Stimulated activated CD4-positive, alpha-beta T cell treated with anti-CD3 and anti-CD28 coated beads, Interleukin-4, amount 100 ng/mL, for 1 hour (primary cell): ENCODE measurements at regions not wholly inside any gene's neighbourhood (a gene's known extent, or its start where the extent isn't known, plus 50 kb on each side); places are given as distances from the start of the nearest gene placed in this dataset.
"Not testable (repeated sequence)": the region's sequence is repeated elsewhere in the genome, so short reads cannot be mapped to it uniquely, and the experiment has no call there.

ENCODE experiments used
- DNase-seq: peaks from one replicate; pipeline ENCODE4 v3.0.0-alpha.2; 2020

DNA sequence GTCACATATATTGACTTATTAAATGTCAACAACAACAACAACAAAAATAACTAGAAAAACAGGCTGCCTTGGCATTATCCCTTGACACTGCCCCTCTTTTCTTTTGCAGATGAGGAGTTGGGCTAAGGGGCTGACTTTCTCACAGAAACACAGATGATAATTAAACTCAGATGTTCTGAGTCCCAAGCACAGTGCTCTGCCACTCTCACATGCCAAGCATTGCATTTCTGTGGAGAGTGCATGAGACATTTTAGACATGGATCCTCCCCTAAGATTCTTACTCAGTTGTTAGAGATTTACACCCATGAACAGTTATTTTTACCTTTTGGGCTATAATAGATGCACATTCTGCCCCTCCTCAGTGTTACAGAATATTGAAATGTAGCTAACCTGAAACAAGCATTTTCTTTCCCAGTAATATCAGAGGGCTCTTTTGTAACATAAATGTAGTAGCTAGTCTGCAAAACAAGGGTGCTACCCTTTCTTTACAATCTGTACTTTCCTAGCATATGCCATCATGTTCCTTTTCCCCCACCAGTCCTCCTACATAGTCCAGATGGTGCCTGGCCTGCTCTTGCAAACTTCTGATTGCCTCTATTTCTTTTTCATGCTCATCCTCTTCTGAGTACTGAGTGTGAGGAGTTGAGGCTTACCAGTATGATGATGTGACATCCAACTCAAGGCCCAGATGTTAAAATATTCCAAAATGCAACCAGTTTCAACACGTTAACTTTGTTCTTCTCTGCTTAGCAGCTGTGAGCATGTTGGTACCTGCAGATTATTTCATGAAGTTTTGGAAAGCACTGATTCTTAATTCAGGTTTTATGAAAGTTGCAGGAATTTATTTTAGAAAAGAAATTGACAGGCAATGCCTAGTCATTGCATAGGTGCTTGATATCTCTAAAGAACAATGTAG lies 125.0 kb upstream of the ATP2B1 start:
- DNase-seq, result no peak

DNA sequence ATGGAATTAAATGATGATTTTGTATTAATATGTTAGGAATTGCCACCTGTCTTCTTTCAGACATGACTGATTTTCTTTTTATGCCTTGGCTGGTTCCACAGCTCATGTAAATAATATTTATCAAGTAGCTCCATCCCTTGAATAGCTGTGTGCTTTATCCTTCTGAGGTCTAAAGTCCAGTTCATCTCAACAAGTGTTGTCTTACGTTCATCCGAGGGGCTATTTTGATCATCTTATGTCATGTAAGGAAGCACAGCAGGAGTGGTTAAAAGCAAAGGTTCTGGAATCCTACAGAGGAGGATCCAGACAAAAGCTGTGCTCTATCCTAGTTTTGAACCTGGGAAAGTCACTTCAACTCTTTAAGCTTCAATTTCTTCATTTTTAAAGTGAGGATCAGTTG lies 123.7 kb upstream of the ATP2B1 start:
- no peak for DNase-seq

GRCh38 chr12:89831310-89832095 lies 122.9 kb upstream of the ATP2B1 start:
- DNase-seq, result no peak

DNA sequence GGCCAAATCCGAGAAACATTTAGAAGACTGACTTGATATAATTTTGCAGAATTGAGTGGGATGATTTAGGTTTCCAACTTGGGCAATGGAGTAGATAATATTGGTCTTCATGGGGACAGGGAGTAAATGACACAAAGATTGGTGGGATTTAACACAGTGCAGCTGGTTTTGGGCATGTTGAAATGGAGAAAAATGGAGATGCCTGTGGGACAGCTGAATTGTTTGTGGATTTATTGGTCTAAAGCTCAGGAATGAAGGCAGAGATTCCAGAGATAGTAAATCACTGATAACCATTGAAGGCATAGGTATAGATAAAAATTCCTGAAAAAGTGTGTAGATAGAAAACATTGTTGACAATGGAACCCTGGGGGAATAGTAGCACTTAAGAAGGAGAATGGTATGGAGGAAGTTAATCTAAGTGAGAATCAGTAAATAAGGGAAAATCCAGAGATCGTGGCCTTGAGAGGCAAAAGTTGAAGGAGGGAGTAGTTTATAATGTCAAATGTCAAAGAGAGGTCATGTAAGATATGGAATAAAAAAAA lies 120.9 kb upstream of the ATP2B1 start:
- DNase-seq, result no peak

GRCh38 chr12:89828575-89828974 lies 119.9 kb upstream of the ATP2B1 start:
- no peak for DNase-seq

- no peak for DNase-seq
Observed at GRCh38 chr12:89827592-89827991, 119.0 kb upstream of the ATP2B1 start.

- no peak for DNase-seq
Observed at GRCh38 chr12:89826468-89826867, 117.8 kb upstream of the ATP2B1 start.

DNA sequence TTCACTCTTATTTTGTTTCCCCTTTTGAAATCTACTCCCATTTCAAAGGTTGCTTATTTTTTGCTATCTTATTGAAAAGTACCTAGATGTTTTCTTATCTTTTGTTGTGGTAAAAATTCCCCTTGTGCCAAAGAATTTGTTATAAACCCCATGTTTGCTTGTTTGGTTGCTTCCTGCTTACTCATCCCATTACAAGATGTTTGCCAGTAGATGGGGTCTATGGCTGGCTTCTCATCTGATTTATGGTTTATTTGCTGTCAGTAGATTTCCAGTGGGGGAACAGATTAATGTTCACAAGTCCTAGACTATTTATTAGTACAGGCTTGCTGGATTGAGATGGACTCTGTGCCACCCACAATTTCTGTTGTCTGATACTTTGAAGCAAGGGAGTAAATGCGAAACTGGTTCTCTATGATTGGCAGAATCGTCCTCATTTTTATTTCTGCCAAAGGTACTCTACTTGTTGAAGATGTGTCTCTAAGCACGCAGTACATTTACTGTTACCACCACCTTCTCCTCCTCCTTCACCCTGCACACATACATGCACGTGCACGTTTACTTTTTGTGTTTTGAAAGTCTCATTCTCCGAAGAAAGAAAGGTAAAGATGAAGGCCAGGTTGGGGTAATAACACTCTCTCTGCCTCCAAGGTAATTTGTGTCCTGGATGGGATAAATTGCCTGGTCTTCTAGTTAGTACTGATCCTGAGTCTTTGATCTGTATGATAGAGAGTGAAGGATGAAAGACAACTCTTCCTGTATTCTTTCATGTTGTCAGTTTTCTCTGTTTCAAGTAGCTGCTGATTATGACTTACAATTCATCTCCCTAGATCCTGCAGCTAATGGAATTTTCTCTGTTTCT lies 117.2 kb upstream of the ATP2B1 start:
- no peak for DNase-seq

DNA sequence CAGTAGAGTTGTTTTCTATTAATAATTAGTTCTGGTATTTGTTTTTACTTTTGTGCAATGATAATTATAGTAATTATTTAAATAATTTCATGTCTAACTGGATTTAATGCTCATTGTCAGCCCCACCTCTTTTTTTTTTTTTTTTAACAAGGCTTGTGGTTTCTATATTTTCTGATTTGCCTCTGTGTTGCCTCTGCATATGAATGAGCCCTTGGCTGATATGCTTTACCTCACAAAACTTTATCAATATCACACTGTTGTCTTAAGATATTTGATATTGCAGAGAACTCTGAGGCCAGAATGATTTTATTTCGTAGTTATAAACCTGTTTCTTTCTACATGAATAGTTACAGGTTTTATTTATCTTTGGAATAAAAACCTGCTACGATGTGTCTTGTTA lies 116.2 kb upstream of the ATP2B1 start:
- DNase-seq, result no peak

- DNase-seq, result not testable (repeated sequence)
Observed at GRCh38 chr12:89822992-89823391, 114.4 kb upstream of the ATP2B1 start.

DNA sequence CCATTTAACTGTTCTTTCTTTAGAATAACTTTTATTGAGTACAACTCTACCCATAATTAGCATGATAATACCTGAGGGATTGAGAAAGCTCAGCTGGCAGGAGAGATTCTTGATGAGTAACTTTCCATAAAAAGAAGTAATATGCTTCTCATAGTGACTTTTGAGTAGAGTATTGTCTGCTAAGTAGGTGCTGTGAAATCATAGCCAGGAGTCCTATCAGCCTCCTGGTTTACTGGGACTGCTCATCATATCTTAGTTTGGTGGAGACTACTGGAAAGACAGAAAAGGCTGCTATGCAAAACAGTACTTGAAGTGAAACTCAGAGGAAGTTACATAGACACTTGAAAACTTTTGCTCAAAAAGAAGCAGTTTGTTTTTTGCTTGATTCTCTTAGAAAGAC lies 113.3 kb upstream of the ATP2B1 start:
- DNase-seq, result no peak

GRCh38 chr12:89817501-89818226 lies 109.0 kb upstream of the ATP2B1 start:
- DNase-seq, result no peak

GRCh38 chr12:89815225-89815624 lies 106.6 kb upstream of the ATP2B1 start:
- DNase-seq, result no peak

- no peak for DNase-seq
Observed at GRCh38 chr12:89803412-89803811, 94.8 kb upstream of the ATP2B1 start.

GRCh38 chr12:89801284-89801683 lies 92.6 kb upstream of the ATP2B1 start:
- no peak for DNase-seq

GRCh38 chr12:89800435-89800834 lies 91.8 kb upstream of the ATP2B1 start:
- no peak for DNase-seq

- DNase-seq, result no peak
Observed at GRCh38 chr12:89799316-89799715, 90.7 kb upstream of the ATP2B1 start.

GRCh38 chr12:89797436-89797835 lies 88.8 kb upstream of the ATP2B1 start:
- DNase-seq, result no peak

GRCh38 chr12:89796798-89797382 lies 88.3 kb upstream of the ATP2B1 start:
- DNase-seq, result no peak

- no peak for DNase-seq
Observed at GRCh38 chr12:89793946-89794345, 85.3 kb upstream of the ATP2B1 start.

DNA sequence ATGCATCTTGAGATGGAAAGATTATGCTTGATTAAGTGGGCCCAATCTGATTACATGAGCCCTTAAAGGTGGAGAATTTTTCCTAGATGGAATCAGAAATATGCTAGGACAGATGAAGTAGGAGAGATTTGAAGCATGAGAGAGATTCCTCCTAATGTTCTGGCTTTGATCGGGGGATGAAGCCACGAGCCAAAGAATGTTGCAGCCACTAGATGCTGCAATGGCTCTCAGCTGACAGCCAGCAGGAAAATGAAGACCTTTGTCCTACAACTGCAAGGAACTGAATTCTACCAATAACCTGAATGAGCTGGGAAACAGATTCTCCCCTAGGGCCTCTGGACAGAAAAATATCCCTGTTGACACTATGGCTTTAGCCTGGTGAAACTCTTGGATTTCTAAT lies 82.6 kb upstream of the ATP2B1 start:
- no peak for DNase-seq

DNA sequence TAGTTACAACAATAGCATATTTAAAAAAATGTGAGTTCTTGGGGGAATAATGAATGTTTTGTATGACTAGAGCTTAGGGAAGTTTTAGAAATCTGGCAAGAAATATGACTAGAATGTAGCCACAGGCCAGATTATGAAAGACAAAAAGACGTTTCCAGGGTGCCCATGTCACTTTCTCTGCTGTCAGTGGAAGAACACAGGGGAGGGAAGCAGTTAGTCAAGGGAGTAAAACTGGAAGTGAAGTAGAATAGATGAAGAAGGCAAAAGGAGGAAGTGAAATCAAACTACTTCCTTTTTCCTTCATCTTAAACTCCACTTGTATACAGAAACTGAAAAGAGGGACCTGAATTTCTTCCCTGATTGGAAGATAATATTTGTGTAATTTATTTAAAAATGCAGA lies 81.2 kb upstream of the ATP2B1 start:
- no peak for DNase-seq
